ENCODE measurements at regions not wholly inside any gene's neighbourhood (a gene's known extent, or its start where the extent isn't known, plus 50 kb on each side); places are given as distances from the start of the nearest gene placed in this dataset.

DNA sequence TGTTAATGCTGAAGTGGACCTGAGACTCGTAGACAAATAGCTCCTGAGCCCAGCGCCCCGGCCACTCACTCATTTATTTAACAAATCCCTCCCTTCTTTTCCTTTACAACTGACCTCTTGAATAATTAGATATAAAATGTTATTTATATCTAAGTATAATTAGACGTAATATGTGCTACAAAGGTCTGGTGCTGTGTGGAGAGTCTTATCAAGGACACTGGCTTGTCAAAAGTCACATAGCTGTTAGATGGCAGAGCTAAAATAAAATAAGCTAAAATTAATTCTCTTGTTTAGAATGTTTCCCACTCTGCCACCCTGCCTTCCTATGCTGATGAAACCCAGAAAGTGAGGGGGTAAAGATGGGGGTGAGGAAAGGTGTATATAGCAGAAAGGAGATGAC is 73.0 kb upstream of the FAM216B start:
- TF ChIP-seq POLR2A (IDR thresholded peaks at IDR 0.05): no peak
- TF ChIP-seq, protein P1, sequence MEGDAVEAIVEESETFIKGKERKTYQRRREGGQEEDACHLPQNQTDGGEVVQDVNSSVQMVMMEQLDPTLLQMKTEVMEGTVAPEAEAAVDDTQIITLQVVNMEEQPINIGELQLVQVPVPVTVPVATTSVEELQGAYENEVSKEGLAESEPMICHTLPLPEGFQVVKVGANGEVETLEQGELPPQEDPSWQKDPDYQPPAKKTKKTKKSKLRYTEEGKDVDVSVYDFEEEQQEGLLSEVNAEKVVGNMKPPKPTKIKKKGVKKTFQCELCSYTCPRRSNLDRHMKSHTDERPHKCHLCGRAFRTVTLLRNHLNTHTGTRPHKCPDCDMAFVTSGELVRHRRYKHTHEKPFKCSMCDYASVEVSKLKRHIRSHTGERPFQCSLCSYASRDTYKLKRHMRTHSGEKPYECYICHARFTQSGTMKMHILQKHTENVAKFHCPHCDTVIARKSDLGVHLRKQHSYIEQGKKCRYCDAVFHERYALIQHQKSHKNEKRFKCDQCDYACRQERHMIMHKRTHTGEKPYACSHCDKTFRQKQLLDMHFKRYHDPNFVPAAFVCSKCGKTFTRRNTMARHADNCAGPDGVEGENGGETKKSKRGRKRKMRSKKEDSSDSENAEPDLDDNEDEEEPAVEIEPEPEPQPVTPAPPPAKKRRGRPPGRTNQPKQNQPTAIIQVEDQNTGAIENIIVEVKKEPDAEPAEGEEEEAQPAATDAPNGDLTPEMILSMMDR (IDR thresholded peaks at IDR 0.05 in 4 of 5, conservative IDR thresholded peaks at IDR 0.05 in 1 of 5): no peak

Measured in gastrocnemius medialis (tissue), 4 donors.